GM10266 (cell line): ENCODE measurements at regions not wholly inside any gene's neighbourhood (a gene's known extent, or its start where the extent isn't known, plus 50 kb on each side); places are given as distances from the start of the nearest gene placed in this dataset.
"Not testable (repeated sequence)": the region's sequence is repeated elsewhere in the genome, so short reads cannot be mapped to it uniquely, and the experiment has no call there.

Experiments used
- DNase-seq: peaks from one replicate; pipeline ENCODE4 v3.0.0; 2012; ENCODE audit errors: extremely low spot score
- CTCF ChIP-seq: IDR thresholded peaks from 2 replicates; pipeline ENCODE4 v1.5.1; 2012; ENCODE audit warnings: mild to moderate bottlenecking, low read depth; ENCODE audit not compliant: control insufficient read depth, insufficient read depth; ENCODE audit errors: missing control alignments

DNA sequence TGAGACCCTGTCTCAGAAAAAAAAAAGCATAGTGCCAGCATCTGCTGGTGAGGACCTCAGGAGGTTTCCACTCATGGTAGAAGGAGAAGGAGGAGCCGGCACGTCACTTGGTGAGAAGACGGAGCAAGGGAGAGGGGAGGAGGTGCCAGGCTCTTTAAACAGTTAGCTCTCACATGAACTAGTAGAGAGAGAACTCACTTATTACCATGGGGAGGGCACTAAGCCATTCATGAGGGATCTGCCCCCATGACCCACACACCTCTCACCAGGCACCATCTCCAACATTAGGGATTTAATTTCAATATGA is 62.9 kb upstream of the VKORC1L1 start:
- TF ChIP-seq CTCF: no peak
- DNase-seq: no peak

- DNase-seq: no peak
- no peak for TF ChIP-seq CTCF
Observed at GRCh38 chr7:65812281-65812680, 60.6 kb upstream of the VKORC1L1 start.

- DNase-seq: not testable (repeated sequence)
Observed at GRCh38 chr7:65814556-65815167, 58.2 kb upstream of the VKORC1L1 start.

- TF ChIP-seq CTCF: peak; percentile 4
- no peak for DNase-seq
Observed at GRCh38 chr7:65820287-65820950, 52.5 kb upstream of the VKORC1L1 start.
